Mononuclear cell (primary cell): ENCODE measurements at regions not wholly inside any gene's neighbourhood (a gene's known extent, or its start where the extent isn't known, plus 50 kb on each side); places are given as distances from the start of the nearest gene placed in this dataset.

Source experiments
- H3K27me3 ChIP-seq: 2 replicates; pipeline ENCODE4 v1.6.0; 2011; ENCODE audit warnings: low read length, control low read depth; ENCODE audit not compliant: insufficient read depth
- H3K4me1 ChIP-seq: 2 replicates; pipeline ENCODE4 v1.5.1; 2011; ENCODE audit warnings: mild to moderate bottlenecking, low read length, control low read depth; ENCODE audit not compliant: insufficient read depth
- H3K4me3 ChIP-seq: 2 replicates; pipeline ENCODE4 v1.5.1; 2011; ENCODE audit warnings: mild to moderate bottlenecking, low read length, moderate library complexity
- H3K9me3 ChIP-seq: 2 replicates; pipeline ENCODE4 v1.5.1; 2011; ENCODE audit warnings: low read depth, mild to moderate bottlenecking, control low read depth, low read length

DNA sequence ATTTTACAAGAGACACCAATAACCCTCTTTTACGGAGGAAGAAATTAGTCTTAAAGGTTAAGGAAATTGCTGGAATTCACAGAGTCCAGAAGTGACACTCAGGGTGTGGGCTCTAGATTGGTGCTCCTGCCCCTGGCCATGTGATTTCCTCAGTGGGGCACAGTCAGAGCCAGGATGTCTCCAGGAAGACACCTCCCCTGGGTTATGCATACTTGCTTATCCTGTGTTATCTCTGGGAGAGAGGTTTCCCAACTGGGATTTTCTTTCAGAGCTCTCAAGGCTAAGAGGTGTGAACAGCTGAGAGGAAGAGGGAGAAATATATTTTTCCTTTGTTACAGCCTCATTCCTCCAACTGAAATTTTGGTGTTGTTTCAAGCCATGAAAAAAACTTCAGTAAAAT, 125.6 kb upstream of the CELF4 start:
- Histone ChIP-seq H3K27me3 (no peaks in the 10 kb centered on the region), H3K4me3 (no peak overlapping the region), H3K4me1 (no peaks in the 10 kb centered on the region), H3K9me3 (no peaks in the 10 kb centered on the region)

DNA sequence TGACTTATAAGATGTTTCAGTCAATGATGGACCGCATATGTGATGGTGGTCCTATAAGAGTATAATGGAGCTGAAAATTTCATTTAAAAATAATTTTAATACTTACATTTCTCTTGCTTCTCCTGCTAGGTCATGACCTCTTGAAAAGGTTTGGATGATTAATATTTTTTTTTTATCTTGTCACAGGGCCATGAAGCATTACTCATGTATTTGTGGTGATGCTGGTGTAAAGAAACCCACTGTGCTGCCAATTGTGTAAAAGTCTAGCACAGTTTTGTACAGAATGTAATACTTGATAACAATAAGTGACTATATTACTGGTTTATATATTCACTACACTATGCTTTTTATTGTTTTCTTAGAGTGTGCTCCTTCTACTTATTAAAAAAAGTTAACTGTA, 124.2 kb upstream of the CELF4 start:
- H3K4me1 ChIP-seq = no peaks in the 10 kb centered on the region
- no peaks in the 10 kb centered on the region for H3K27me3 ChIP-seq
- H3K9me3 ChIP-seq = no peaks in the 10 kb centered on the region
- no peak overlapping the region for H3K4me3 ChIP-seq

DNA sequence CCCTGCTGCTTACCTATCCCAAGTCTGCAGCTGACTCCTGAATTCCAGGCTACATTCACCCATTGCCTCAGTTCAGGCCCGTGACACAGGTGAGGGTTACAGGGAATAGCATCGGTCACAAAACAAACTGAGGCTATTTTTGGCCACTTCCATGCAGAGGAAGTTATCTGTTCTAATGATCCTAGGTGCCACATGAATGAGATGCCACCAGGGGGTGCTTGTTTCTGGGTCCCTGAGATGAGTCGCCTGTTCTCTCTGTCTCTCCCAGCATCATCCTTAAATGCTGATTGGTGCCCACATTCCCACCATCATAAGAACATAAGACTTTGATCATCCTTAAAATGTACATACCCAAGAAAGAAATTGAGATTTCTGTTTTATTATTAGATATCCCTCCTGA, 119.0 kb upstream of the CELF4 start:
- H3K27me3 ChIP-seq = no peaks in the 10 kb centered on the region
- H3K4me3 ChIP-seq = no peak overlapping the region
- H3K9me3 ChIP-seq = no peaks in the 10 kb centered on the region
- H3K4me1 ChIP-seq = no peaks in the 10 kb centered on the region

DNA sequence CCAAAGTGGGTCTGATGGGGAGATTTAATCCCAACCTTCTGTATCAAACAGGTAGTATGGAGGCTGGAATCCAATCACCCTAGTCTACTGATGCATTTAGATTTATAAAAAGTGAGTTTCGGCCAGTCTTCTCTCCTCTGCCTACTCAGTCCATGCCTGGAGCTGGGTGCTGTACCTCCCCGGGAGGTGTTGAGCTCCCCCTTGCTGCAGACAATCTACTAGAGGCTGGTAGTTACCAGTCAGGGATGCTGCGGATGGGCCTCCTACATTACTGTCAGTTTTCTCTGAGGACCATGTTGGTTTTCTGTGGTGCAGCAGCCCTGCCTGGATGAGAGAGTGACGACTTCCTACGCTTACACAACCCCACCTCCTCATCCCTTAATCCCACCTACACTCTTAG, 118.6 kb upstream of the CELF4 start:
- no peaks in the 10 kb centered on the region for H3K27me3 ChIP-seq
- no peak overlapping the region for H3K4me3 ChIP-seq
- H3K9me3 ChIP-seq = no peaks in the 10 kb centered on the region
- no peaks in the 10 kb centered on the region for H3K4me1 ChIP-seq

DNA sequence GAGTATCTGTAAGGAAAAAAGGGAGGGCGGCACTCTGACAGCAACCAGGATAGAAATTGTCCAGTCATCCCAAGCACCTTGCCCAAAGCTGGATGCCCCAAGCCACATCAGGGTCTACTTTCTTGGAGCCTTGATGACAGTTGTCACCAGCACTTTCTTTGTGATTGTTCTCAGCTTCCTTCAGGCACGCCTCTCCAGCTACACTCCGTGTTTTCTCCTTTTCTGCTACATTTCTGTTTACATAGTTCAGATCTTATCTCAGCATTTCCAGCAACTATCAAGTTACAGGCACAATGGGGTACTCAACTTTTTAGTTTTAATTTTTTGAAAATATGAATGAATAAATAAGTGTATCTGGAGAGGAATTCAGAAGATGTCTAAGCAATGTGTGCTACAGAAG, 115.3 kb upstream of the CELF4 start:
- H3K9me3 ChIP-seq = no peaks in the 10 kb centered on the region
- no peak overlapping the region for H3K4me3 ChIP-seq
- no peaks in the 10 kb centered on the region for H3K27me3 ChIP-seq

DNA sequence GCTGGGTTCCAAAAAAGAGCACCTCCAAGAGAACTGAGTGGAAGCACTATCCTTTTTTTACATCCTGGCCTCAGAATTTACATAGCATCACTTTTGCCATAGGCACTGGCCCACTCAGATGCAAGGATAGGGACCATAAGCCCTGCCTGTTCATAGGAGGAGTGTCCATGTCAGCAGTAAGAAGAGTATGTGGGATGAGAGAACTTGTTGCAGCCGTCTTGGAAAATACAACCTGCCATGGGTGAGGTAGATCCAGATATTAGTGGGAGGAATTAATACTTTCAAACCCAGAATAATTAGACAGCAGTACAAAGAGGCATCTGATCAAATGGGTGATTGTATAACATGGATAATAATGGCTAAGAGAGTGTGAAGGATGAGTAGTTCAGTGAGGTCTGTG, 110.7 kb upstream of the CELF4 start:
- no peak overlapping the region for H3K4me3 ChIP-seq
- no peaks in the 10 kb centered on the region for H3K27me3 ChIP-seq
- no peaks in the 10 kb centered on the region for H3K4me1 ChIP-seq
- no peaks in the 10 kb centered on the region for H3K9me3 ChIP-seq

More for the DNA sequence above, 115.3 kb upstream of the CELF4 start:
- no peaks in the 10 kb centered on the region for H3K4me1 ChIP-seq

DNA sequence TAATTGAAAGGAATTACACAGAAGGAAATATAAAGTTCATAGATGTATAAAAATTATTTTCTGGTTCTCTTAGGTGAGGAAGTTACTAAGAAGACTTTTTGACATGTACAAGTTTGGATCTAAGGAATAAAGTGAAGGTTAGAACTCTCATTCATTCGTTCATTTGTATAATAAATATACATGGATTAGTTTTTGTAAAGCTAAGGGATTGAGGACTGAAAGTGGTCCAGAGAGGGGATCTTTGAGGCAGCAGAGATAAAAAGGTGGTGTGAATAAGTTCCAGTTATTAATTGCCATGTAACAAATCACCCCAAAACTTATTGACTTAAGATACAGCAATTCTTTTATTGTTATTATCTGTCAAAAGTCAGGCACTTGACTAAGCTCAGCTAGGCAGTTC, 110.1 kb upstream of the CELF4 start:
- Histone ChIP-seq H3K4me1 (no peaks in the 10 kb centered on the region), H3K27me3 (no peaks in the 10 kb centered on the region), H3K9me3 (no peaks in the 10 kb centered on the region), H3K4me3 (no peak overlapping the region)

DNA sequence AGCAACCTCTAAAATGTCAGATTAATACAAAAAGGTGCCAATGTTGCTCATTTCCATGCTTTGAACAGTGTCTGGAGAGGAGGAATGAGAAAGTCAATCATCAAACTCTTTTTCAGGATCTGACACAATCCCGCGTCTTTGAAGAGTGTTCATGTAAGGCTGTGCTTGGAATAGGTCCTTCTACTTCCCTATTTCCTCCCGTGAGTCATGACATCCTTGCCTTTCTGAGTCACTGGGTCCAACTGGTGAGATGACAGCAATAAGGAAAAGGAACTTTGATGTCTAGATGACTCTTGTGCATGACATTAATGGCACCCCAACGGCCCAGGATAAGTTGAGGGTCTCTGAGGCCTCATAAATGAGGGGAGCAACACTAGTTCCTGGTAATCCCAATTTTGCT, 109.0 kb upstream of the CELF4 start:
- H3K27me3 ChIP-seq = no peaks in the 10 kb centered on the region
- H3K4me3 ChIP-seq = no peak overlapping the region
- no peaks in the 10 kb centered on the region for H3K4me1 ChIP-seq
- H3K9me3 ChIP-seq = no peaks in the 10 kb centered on the region

DNA sequence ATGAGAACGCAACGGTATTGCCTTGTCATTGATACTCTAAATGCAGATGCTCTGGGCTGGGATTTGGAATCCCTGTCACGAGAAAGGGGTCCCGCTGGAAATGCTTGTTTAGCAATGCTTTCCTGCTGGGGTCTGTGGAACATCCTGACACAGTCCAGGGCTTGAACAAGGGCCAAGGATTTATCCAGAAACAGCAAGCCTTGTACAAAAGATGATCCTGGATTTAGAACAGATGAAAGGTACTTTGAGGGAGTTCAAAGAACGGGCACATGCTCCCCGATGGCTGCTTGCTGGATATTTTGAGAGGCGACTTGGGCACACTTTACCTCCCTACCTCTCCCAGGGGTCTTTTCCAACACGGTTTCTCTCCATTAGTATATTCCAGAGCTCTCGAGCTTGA, 108.1 kb upstream of the CELF4 start:
- Histone ChIP-seq H3K27me3 (no peaks in the 10 kb centered on the region), H3K4me1 (no peaks in the 10 kb centered on the region), H3K9me3 (no peaks in the 10 kb centered on the region), H3K4me3 (no peak overlapping the region)

DNA sequence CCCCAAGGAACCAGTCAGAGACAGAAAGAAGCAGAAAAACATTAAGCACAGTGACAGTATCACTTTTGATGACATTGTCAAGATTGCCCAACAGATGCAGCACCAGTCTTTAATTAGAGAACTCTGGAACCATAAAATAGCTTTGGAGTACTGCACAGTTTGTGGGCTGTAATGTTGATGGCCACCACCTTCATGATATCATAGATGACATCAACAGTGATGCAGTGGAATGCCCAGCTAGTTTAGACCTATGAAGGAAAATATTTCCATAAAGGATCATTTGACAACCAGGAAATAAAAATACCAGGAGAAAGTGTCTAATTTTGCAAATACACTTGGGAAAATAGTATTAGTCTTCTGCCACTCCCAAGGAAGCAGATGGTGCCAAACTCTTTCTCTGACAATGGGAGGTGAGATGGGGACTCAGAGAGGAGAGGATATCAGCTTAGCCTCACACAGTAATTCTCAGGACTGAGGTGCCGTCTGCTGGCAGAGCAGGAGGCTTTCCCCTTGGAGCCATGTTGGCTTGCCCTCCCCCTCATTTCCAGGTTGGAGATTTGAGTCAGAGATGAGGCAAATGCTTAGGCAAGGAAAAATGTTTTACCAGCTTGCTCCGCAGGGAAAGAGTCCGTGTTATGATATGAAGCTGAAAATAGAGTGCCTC, 107.5 kb upstream of the CELF4 start:
- Histone ChIP-seq H3K27me3 (no peaks in the 10 kb centered on the region), H3K4me3 (no peak overlapping the region), H3K4me1 (no peaks in the 10 kb centered on the region), H3K9me3 (no peaks in the 10 kb centered on the region)

DNA sequence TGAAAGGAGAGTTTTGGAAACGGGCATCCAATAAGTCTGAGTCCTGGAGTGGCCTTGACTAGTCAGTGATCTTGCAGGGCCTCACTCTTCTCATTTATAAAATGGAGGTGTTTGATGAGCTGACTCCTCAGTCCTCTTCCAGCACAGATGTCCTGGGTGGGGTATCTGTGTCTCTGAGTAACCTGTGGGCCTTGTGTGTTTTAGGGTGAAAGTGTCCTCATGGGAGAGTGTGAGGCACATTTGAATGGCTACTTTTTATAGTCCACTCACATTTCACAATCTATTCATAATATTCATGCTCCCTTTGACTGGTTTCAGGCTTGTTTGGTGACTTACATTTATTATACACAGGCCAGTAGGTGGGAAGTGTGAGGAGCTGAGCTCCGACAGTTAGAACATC, 106.4 kb upstream of the CELF4 start:
- no peaks in the 10 kb centered on the region for H3K27me3 ChIP-seq
- no peaks in the 10 kb centered on the region for H3K9me3 ChIP-seq
- no peak overlapping the region for H3K4me3 ChIP-seq
- no peaks in the 10 kb centered on the region for H3K4me1 ChIP-seq

DNA sequence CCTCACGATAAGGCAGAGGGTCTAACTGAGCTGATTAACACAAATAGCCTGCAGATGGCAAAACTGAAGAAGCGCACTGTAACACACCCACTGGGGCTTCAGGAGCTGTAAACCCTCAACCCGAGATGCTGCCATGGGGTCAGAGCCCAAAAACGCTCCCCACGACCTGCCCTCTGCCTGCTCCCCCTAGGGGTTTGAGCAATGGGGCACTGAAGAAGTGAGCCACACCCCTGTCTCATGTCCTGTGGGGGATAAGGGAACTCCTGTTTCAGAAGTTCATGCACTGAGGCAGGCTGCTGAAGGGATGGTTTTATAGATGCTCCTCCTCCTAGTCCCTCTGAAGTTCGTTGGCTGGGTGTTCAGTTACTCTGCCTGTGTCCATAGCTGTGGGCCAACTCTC, 105.9 kb upstream of the CELF4 start:
- Histone ChIP-seq H3K27me3 (no peaks in the 10 kb centered on the region), H3K4me3 (no peak overlapping the region), H3K9me3 (no peaks in the 10 kb centered on the region), H3K4me1 (no peaks in the 10 kb centered on the region)

DNA sequence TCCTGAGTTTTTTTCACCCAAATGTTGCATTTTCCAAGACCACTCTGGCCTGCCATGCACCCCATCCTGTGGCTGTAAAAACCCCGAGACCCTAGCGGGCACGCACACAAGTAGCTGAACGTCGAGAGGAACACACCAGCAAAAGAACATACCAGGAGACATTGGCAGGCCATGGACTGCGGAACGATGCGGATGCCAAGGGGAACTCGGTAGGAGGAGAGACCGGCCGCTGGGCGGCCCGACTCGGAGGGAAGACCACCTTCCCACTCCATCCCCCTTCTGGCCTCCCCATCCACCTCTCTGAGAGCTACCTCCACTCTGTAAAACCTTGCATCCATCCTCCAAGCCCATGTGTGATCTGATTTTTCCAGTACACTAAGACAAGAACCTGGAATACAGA, 105.5 kb upstream of the CELF4 start:
- no peaks in the 10 kb centered on the region for H3K9me3 ChIP-seq
- no peaks in the 10 kb centered on the region for H3K27me3 ChIP-seq
- no peaks in the 10 kb centered on the region for H3K4me1 ChIP-seq
- H3K4me3 ChIP-seq = no peak overlapping the region

DNA sequence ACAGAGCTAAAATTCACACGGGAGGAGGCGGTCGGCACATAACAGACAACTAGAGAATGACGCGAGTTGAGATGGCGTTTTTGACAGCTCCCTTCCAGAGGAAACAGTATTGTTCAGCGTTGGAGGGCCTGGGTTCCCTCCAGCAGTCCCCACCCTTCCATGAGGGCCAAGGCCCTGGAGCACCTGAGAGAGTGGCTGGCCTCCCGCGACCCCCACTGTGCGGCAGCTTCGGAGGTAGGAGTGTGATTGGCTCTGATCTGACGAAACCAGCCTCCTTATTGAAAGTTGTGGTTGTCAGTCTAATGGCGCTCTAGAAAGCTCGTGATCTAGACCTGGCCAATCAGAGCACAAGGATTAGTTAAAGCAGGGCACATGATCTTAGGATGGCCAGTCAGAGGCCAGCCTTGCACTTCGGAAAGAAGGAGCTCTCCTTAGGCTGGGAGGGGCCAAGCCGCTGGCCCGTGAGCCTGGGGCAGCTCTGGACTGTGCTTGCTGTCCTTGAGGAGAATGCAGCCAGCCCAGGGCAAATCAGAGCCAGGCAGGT, 104.5 kb upstream of the CELF4 start:
- H3K4me1 ChIP-seq = no peaks in the 10 kb centered on the region
- H3K9me3 ChIP-seq = no peaks in the 10 kb centered on the region
- no peaks in the 10 kb centered on the region for H3K27me3 ChIP-seq
- H3K4me3 ChIP-seq = no peak overlapping the region

DNA sequence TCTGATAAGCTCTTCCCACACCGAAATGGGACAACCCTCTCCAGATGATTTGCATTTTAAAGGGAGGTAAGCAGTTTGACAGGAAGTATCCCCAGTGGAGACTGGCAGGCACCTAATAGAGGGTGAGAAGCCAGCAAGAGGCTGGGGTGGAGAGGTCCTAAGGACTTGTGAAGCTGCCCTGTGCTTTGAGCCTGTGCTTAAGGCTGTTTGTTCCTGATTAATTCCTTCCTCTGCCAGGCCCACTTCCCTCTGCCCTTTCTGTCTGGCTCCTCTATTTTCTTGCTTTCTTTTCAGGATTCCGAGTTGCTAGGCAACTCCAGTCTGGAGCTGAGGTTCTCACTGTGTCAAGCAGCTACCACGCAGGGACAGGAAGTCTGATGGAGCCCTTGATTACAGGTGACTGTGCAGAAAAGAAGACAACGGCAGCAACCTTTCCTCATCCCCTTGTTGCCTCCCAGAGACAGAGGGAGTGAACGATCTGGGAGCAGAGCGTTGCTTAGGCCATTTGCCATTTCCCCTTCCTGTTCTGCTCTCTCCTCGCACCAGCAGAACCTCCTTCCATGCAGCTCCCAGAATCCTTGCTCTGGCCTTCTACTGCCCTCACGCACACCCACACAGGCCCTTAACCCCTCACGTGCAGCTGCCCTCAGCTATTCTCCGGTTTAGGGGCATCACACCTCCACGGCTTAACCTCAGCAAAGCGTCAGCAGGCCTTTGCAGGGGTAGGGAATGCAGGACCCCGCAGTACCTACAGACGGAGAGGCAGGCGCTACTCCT, 103.6 kb upstream of the CELF4 start:
- Histone ChIP-seq H3K4me1 (no peaks in the 10 kb centered on the region), H3K4me3 (no peak overlapping the region), H3K27me3 (no peaks in the 10 kb centered on the region), H3K9me3 (no peaks in the 10 kb centered on the region)

DNA sequence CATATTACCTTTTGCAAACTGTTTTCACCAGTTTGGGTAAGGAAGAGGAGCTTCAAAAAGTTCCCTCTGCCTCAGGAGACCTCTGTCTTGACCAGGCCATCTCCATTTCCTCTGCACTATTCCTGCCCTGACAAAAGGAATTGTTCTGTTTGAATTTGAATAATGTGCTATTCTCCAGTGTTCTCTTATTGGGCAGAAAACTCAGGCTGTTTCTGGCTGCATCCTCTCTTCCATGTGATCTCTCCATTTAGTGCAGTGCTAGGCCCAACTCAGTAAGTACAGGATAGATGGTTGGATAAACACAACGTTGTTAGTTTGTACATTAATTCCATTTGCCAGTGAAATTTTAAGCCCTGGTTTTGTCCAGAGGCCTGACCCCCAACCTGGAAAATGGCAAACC, 102.2 kb upstream of the CELF4 start:
- no peaks in the 10 kb centered on the region for H3K4me1 ChIP-seq
- no peaks in the 10 kb centered on the region for H3K27me3 ChIP-seq
- H3K9me3 ChIP-seq = no peaks in the 10 kb centered on the region
- H3K4me3 ChIP-seq = no peak overlapping the region
